ENCODE measurements at regions not wholly inside any gene's neighbourhood (a gene's known extent, or its start where the extent isn't known, plus 50 kb on each side); places are given as distances from the start of the nearest gene placed in this dataset.
"Not testable (repeated sequence)": the region's sequence is repeated elsewhere in the genome, so short reads cannot be mapped to it uniquely, and the experiment has no call there.

- not testable (repeated sequence) for TF ChIP-seq POLR2AphosphoS5, POLR2A, TAF1 (IDR thresholded peaks at IDR 0.05; ENCODE audit: low read depth, low read length)
These were observed 78.0 kb upstream of the PARP8 start for GRCh38 chr5:50588471-50588870.
